Right atrium auricular region (tissue), 2 donors: ENCODE measurements at regions not wholly inside any gene's neighbourhood (a gene's known extent, or its start where the extent isn't known, plus 50 kb on each side); places are given as distances from the start of the nearest gene placed in this dataset.

Experiments
- DNase-seq: peaks from one replicate; pipeline ENCODE4 v3.0.0-alpha.2; 2019; ENCODE audit warnings: low spot score
- H3K27ac ChIP-seq, 2 donors: fragments of 200-600 bp; sonication (generic); 1 replicate in 1 of 2; 2 replicates in 1 of 2; pipeline ENCODE4 v1.5.1; 2016 to 2019
- H3K27me3 ChIP-seq, 2 donors: fragments of 200-600 bp; sonication (generic); one replicate each; pipeline versions ENCODE4 v1.5.1 to v1.6.0; 2017 to 2019
- H3K36me3 ChIP-seq: fragments of 200-600 bp; sonication (generic); one replicate; pipeline ENCODE4 v1.5.1; 2016
- H3K4me1 ChIP-seq, 2 donors: fragments of 200-600 bp; sonication (generic); one replicate each; pipeline versions ENCODE4 v1.5.1 to v1.6.0; 2017 to 2019
- H3K4me3 ChIP-seq, 2 donors: fragments of 200-600 bp; sonication (generic); 1 replicate in 1 of 2; 2 replicates in 1 of 2; pipeline ENCODE4 v1.5.1; 2017 to 2019; ENCODE audit warnings: mild to moderate bottlenecking in 1 of 2, moderate library complexity in 1 of 2
- H3K9me3 ChIP-seq, 2 donors: fragments of 200-600 bp; sonication (generic); one replicate each; pipeline ENCODE4 v1.5.1; 2019
- TF ChIP-seq, protein P1 (sequence below), 2 donors: fragments of 200-600 bp; sonication (generic); IDR thresholded peaks; one replicate each; pipeline ENCODE4 v1.5.1; 2019; ENCODE audit warnings: antibody characterized with exemption in 2 of 2

DNA sequence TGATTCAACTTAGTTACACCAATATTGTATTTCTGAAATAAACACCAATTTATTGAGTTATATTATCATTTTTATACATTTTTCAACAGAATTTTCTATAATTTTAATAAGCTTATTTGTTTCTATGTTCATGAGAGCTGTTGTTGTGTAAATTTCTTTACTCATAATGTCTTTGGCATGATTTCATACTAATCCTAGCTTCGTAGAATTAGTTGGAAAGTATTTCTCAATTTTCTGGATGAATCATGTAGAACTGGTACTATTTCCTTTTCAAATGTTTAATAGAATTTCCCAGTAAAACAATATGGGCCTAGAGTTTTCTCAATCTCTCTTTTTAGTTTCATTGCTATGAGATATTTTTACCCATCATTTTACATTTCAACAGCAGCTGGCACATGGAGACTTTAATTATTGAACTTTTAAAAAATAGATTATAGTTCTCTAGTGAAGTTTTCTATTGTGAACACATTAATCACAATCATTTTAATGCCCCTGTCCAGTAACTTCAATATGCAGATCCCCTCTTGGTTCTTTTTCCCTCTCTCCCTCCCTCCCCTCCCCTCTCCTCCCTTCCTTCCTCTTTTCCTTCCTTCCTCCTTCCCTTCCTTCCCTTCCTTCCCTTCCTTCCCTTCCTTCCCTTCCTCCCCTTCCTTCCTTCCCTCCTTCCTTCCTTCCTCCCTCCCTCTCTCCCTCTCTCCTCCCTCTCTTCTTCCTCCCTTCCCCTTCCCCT is 1357.1 kb downstream of the ZPLD1 start:
- Histone ChIP-seq H3K4me3 (no peak overlapping the region), H3K36me3 (no peaks in the 10 kb centered on the region), H3K27ac (no peak overlapping the region), H3K4me1 (no peaks in the 10 kb centered on the region), H3K27me3 (no peaks in the 10 kb centered on the region), H3K9me3 (no peaks in the 10 kb centered on the region)
- TF ChIP-seq, protein P1, sequence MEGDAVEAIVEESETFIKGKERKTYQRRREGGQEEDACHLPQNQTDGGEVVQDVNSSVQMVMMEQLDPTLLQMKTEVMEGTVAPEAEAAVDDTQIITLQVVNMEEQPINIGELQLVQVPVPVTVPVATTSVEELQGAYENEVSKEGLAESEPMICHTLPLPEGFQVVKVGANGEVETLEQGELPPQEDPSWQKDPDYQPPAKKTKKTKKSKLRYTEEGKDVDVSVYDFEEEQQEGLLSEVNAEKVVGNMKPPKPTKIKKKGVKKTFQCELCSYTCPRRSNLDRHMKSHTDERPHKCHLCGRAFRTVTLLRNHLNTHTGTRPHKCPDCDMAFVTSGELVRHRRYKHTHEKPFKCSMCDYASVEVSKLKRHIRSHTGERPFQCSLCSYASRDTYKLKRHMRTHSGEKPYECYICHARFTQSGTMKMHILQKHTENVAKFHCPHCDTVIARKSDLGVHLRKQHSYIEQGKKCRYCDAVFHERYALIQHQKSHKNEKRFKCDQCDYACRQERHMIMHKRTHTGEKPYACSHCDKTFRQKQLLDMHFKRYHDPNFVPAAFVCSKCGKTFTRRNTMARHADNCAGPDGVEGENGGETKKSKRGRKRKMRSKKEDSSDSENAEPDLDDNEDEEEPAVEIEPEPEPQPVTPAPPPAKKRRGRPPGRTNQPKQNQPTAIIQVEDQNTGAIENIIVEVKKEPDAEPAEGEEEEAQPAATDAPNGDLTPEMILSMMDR (IDR thresholded peaks at IDR 0.05) = no peak
- no peak for DNase-seq

DNA sequence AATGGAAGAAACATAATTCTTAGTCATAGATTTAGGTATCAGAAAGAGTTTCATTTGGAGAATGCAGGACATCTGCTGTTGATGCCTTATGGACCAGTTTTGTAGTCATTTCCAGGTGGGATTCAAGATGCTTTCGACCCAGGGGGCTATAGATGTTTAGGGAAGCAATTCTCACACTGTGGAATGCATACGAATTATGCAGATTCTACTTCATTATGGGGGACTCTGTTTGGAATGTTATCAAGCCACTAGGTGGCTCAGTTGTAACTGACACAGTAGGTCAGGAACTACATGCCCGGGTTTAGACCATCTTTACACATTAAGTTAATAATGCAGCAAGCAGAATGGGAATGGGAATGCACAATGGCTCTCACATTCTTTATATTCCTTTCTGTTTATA is 1359.8 kb downstream of the ZPLD1 start:
- TF ChIP-seq, protein P1 (IDR thresholded peaks at IDR 0.05) = no peak
- no peaks in the 10 kb centered on the region for H3K27me3 ChIP-seq
- H3K9me3 ChIP-seq = no peaks in the 10 kb centered on the region
- H3K4me1 ChIP-seq = no peaks in the 10 kb centered on the region
- H3K4me3 ChIP-seq = no peak overlapping the region
- H3K36me3 ChIP-seq = no peaks in the 10 kb centered on the region
- DNase-seq = no peak
- no peak overlapping the region for H3K27ac ChIP-seq

DNA sequence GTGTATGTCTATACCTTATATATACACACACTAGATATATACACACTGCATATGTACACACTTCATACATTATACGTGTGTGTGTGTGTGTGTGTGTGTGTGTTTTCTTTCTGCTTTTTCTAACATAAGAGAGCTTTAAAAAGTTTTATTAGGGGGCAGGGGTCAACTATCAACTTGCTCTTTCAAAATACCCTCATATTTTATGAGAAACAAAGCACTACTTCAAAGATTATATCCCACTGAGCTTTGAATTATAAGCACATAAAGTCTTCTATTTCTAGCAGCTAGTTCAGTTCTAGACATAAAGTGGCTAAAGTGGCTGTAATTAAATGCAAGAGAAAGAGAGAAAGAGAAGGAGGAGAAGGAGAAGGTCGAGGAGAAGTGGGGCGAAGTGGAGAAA is 1361.3 kb downstream of the ZPLD1 start:
- H3K36me3 ChIP-seq = no peaks in the 10 kb centered on the region
- H3K9me3 ChIP-seq = no peaks in the 10 kb centered on the region
- TF ChIP-seq, protein P1 (IDR thresholded peaks at IDR 0.05) = no peak
- no peaks in the 10 kb centered on the region for H3K4me1 ChIP-seq
- H3K27me3 ChIP-seq = no peaks in the 10 kb centered on the region
- no peak for DNase-seq
- no peak overlapping the region for H3K4me3 ChIP-seq
- no peak overlapping the region for H3K27ac ChIP-seq

DNA sequence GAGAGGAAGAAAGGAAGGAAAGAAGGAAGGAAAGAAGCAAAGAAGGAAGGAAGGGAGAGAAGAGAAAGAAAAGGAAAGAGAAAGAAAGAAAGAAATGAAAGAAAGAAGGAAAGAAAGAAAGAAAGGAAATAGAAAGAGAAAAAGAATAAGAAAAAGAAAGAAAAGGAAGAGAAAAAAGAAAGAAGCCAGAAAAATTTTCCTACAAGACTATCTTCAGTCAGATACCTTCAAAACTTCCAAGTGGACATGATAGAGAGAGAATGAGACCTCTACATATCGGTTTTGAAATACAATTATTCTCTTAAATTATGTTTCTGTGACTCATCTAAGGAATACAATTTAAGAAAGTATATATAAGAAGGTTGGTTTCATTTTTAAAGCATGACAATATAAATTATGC is 1369.0 kb downstream of the ZPLD1 start:
- Histone ChIP-seq H3K9me3 (no peaks in the 10 kb centered on the region), H3K36me3 (no peaks in the 10 kb centered on the region), H3K4me3 (no peak overlapping the region), H3K27ac (no peak overlapping the region), H3K27me3 (no peaks in the 10 kb centered on the region), H3K4me1 (no peaks in the 10 kb centered on the region)
- DNase-seq = no peak
- TF ChIP-seq, protein P1 (IDR thresholded peaks at IDR 0.05) = no peak

DNA sequence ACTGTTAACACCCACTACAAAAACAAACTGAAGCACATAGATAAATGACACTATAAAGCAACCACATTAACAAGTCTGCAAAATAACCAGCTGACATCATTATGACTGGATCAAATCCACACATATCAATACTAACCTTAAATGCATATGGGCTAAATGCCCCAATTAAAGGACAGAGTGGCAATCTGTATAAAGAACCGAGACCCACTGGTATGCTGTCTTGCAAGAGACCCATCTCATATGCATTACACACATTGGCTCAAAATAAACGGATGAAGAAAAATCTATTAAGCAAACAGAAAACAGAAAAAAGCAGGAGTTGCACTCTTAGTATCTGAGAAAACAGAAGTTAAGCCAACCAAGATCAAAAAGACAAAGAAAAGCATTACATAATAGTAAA is 1375.4 kb downstream of the ZPLD1 start:
- Histone ChIP-seq H3K27ac (no peak overlapping the region), H3K4me1 (no peaks in the 10 kb centered on the region), H3K4me3 (no peak overlapping the region), H3K36me3 (no peaks in the 10 kb centered on the region), H3K27me3 (no peaks in the 10 kb centered on the region), H3K9me3 (peaks cover 5 to 13% of the 10 kb centered on the region in 2 donors)
- no peak for DNase-seq
- TF ChIP-seq, protein P1 (IDR thresholded peaks at IDR 0.05) = no peak

DNA sequence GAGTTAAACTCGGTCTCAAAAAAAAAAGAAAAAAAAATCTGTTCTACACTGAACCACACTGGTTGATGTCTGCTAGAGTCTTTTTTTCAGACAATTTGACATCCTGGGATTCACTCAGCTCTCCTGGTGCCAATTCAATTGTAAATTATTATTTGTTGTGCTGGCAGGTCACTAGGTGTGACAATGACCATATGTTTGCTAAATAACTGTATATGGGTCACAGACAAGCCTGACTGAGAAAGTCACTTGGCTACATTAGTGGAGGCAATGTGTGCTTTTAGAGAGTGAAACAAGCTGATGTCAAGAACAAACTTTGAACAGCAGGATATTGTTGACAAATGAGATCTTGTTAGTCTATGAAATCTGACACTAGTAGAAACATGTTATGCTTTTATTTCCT is 1379.1 kb downstream of the ZPLD1 start:
- H3K27ac ChIP-seq = no peak overlapping the region
- peaks cover 5 to 13% of the 10 kb centered on the region in 2 donors for H3K9me3 ChIP-seq
- no peaks in the 10 kb centered on the region for H3K4me1 ChIP-seq
- no peak overlapping the region for H3K4me3 ChIP-seq
- no peaks in the 10 kb centered on the region for H3K27me3 ChIP-seq
- DNase-seq = no peak
- H3K36me3 ChIP-seq = no peaks in the 10 kb centered on the region
- TF ChIP-seq, protein P1 (IDR thresholded peaks at IDR 0.05) = no peak
